GM12878 (cell line): ENCODE measurements at regions not wholly inside any gene's neighbourhood (a gene's known extent, or its start where the extent isn't known, plus 50 kb on each side); places are given as distances from the start of the nearest gene placed in this dataset.

Experiments
- CHD4 ChIP-seq: fragments of 200-600 bp; sonication (generic); IDR thresholded peaks from 2 replicates; pipeline ENCODE4 v1.6.1; 2016; ENCODE audit warnings: mild to moderate bottlenecking
- IRF4 ChIP-seq: IDR thresholded peaks from 2 replicates; pipeline ENCODE4 v1.6.1; 2011; ENCODE audit warnings: low read depth, low read length
- JUNB ChIP-seq: IDR thresholded peaks from 2 replicates; pipeline ENCODE4 v1.6.1; 2016; ENCODE audit warnings: antibody characterized with exemption, mild to moderate bottlenecking
- LARP7 ChIP-seq: fragments of 450-650 bp; IDR thresholded peaks from 2 replicates; pipeline ENCODE4 v1.6.1; 2017; ENCODE audit warnings: mild to moderate bottlenecking
- NFYB ChIP-seq: IDR thresholded peaks from 2 replicates; pipeline ENCODE4 v1.6.1; 2011; ENCODE audit warnings: low read depth, mild to moderate bottlenecking, low read length, improper control_type of control experiment, moderate library complexity; ENCODE audit not compliant: insufficient read depth
- ZNF274 ChIP-seq: IDR thresholded peaks from one replicate; pipeline ENCODE4 v1.8.0; 2011; ENCODE audit not compliant: insufficient read length, insufficient read depth
- TF ChIP-seq, protein P1 (sequence below): fragments of 450-650 bp; IDR thresholded peaks from 2 replicates; pipeline ENCODE4 v1.6.1; 2017; ENCODE audit warnings: mild to moderate bottlenecking
- TF ChIP-seq, protein P2 (sequence below): fragments of 450-650 bp; IDR thresholded peaks from 2 replicates; pipeline ENCODE4 v1.6.1; 2017; ENCODE audit warnings: mild to moderate bottlenecking, moderate library complexity
- TF ChIP-seq, protein P3 (sequence below): IDR thresholded peaks from 2 replicates; pipeline ENCODE4 v1.6.1; 2011; ENCODE audit warnings: low read depth, mild to moderate bottlenecking, low read length, moderate library complexity, borderline replicate concordance; ENCODE audit errors: extremely low read depth

DNA sequence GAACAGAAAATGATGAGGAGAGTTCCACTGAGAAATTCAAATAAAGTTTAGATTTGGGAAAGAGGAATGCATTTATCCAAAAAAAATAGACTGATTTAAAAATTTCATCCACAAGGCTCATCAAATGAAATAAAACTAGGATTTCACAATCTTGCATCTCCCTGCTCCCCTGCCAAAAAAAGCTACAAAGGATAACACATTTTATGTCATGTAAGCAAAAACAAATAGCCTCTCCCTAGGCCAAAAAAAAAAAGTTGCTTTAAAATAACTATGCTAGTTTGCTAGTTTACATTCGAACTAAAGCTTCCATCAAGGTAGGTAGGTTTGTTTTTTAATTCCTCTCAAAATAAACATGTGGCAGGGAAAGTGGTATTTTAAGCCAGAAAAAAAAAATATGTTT, 465.5 kb upstream of the ID2 start (continued):
- TF ChIP-seq, protein P1, sequence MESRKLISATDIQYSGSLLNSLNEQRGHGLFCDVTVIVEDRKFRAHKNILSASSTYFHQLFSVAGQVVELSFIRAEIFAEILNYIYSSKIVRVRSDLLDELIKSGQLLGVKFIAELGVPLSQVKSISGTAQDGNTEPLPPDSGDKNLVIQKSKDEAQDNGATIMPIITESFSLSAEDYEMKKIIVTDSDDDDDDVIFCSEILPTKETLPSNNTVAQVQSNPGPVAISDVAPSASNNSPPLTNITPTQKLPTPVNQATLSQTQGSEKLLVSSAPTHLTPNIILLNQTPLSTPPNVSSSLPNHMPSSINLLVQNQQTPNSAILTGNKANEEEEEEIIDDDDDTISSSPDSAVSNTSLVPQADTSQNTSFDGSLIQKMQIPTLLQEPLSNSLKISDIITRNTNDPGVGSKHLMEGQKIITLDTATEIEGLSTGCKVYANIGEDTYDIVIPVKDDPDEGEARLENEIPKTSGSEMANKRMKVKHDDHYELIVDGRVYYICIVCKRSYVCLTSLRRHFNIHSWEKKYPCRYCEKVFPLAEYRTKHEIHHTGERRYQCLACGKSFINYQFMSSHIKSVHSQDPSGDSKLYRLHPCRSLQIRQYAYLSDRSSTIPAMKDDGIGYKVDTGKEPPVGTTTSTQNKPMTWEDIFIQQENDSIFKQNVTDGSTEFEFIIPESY: no peak
- TF ChIP-seq, protein P2, sequence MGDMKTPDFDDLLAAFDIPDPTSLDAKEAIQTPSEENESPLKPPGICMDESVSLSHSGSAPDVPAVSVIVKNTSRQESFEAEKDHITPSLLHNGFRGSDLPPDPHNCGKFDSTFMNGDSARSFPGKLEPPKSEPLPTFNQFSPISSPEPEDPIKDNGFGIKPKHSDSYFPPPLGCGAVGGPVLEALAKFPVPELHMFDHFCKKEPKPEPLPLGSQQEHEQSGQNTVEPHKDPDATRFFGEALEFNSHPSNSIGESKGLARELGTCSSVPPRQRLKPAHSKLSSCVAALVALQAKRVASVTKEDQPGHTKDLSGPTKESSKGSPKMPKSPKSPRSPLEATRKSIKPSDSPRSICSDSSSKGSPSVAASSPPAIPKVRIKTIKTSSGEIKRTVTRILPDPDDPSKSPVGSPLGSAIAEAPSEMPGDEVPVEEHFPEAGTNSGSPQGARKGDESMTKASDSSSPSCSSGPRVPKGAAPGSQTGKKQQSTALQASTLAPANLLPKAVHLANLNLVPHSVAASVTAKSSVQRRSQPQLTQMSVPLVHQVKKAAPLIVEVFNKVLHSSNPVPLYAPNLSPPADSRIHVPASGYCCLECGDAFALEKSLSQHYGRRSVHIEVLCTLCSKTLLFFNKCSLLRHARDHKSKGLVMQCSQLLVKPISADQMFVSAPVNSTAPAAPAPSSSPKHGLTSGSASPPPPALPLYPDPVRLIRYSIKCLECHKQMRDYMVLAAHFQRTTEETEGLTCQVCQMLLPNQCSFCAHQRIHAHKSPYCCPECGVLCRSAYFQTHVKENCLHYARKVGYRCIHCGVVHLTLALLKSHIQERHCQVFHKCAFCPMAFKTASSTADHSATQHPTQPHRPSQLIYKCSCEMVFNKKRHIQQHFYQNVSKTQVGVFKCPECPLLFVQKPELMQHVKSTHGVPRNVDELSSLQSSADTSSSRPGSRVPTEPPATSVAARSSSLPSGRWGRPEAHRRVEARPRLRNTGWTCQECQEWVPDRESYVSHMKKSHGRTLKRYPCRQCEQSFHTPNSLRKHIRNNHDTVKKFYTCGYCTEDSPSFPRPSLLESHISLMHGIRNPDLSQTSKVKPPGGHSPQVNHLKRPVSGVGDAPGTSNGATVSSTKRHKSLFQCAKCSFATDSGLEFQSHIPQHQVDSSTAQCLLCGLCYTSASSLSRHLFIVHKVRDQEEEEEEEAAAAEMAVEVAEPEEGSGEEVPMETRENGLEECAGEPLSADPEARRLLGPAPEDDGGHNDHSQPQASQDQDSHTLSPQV: no peak
- TF ChIP-seq ZNF274 (no peak), IRF4 (no peak), LARP7 (no peak), CHD4 (no peak), JUNB (no peak), NFYB (no peak)
- TF ChIP-seq, protein P3, sequence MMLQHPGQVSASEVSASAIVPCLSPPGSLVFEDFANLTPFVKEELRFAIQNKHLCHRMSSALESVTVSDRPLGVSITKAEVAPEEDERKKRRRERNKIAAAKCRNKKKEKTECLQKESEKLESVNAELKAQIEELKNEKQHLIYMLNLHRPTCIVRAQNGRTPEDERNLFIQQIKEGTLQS: no peak
